GM12878 (cell line): ENCODE measurements at regions not wholly inside any gene's neighbourhood (a gene's known extent, or its start where the extent isn't known, plus 50 kb on each side); places are given as distances from the start of the nearest gene placed in this dataset.
A peak's percentile ranks its signal among the peaks of the same experiment; 100 is the strongest.

ENCODE experiments used
- ATAC-seq: fragments of 200-7000 bp; cut with Tn5 transposase; 3 replicates; pipeline ENCODE4 v1.9.1; 2020; ENCODE audit warnings: mild to moderate bottlenecking, moderate library complexity
- BruUV-seq: library from RNA; stranded (reverse); fragments of 400-500 nt; replicated peaks from 2 replicates; lab custom pipeline; 2021; lab: Mats Ljungman, UMichigan
- CTCF ChIA-PET: fragments of 300-600 bp; sonication (Branson Sonifier 250); formaldehyde crosslinking; extraction: SDS; loops from one replicate; lab custom pipeline; 2021; ENCODE audit warnings: inconsistent platforms; lab: Yijun Ruan, JAX
- POLR2A ChIA-PET: fragments of 350-600 bp; formaldehyde crosslinking; extraction: SDS; loops from one replicate; lab custom pipeline; 2021; ENCODE audit warnings: inconsistent platforms; lab: Charles Lee
- RAD21 ChIA-PET: fragments of 300-600 bp; sonication (Branson Sonifier 250); formaldehyde crosslinking; loops from one replicate; lab custom pipeline; 2023; ENCODE audit warnings: antibody characterized with exemption; ENCODE audit not compliant: unreplicated experiment; lab: Charles Lee
- SMC1A ChIA-PET: fragments of 300-600 bp; sonication (Branson Sonifier 250); formaldehyde crosslinking; loops from one replicate; lab custom pipeline; 2023; ENCODE audit not compliant: unreplicated experiment, uncharacterized antibody; lab: Charles Lee
- DNase-seq: peaks from one replicate; pipeline ENCODE4 v3.0.0-alpha.2; 2011; ENCODE audit warnings: low read depth, low spot score
- FAIRE-seq: peaks from 3 replicates; lab custom pipeline; 2011; peaks lifted over from hg19 to GRCh38; lab: Jason Lieb, UNC
- H2AFZ ChIP-seq: 2 replicates; pipeline ENCODE4 v1.6.0; 2011; ENCODE audit warnings: low read depth, low read length, control low read depth; ENCODE audit not compliant: control insufficient read depth
- H3K27ac ChIP-seq: 2 replicates; pipeline ENCODE4 v1.5.1; 2011; ENCODE audit warnings: control low read depth; ENCODE audit not compliant: control insufficient read depth, insufficient read depth
- H3K27me3 ChIP-seq, 2 experiments: replicated peaks in 1 of 2; 2 replicates each; pipeline versions ENCODE4 v1.6.0 to v1.6.1; 2011; ENCODE audit warnings: low read length in 1 of 2; ENCODE audit not compliant: control insufficient read depth in 2 of 2, insufficient read depth in 2 of 2
- H3K36me3 ChIP-seq, 2 experiments: 2 replicates each; pipeline ENCODE4 v1.5.1; 2011; ENCODE audit warnings: low read length in 1 of 2; ENCODE audit not compliant: control insufficient read depth in 2 of 2, insufficient read depth in 2 of 2
- H3K4me1 ChIP-seq: 2 replicates; pipeline ENCODE4 v1.6.1; 2011; ENCODE audit warnings: mild to moderate bottlenecking, low read length, moderate library complexity, mixed read lengths; ENCODE audit not compliant: control insufficient read depth, insufficient read depth
- H3K4me2 ChIP-seq: 2 replicates; pipeline ENCODE4 v1.6.0; 2011; ENCODE audit warnings: control low read depth; ENCODE audit not compliant: control insufficient read depth, insufficient read depth
- H3K4me3 ChIP-seq: fragments of 200-600 bp; sonication (generic); 2 replicates; pipeline ENCODE4 v1.5.1; 2016
- H3K79me2 ChIP-seq: 2 replicates; pipeline ENCODE4 v1.6.0; 2011; ENCODE audit warnings: low read length; ENCODE audit not compliant: control insufficient read depth, insufficient read depth
- H3K9ac ChIP-seq: 2 replicates; pipeline ENCODE4 v1.8.0; 2011; ENCODE audit warnings: low read length, control low read depth, mixed read lengths; ENCODE audit not compliant: control insufficient read depth, insufficient read depth
- H3K9me3 ChIP-seq: replicated peaks from 3 replicates; pipeline ENCODE4 v1.5.1; 2011; ENCODE audit warnings: mild to moderate bottlenecking, low read length; ENCODE audit not compliant: control insufficient read depth, insufficient read depth
- H4K20me1 ChIP-seq: 2 replicates; pipeline ENCODE4 v1.6.0; 2011; ENCODE audit not compliant: control insufficient read depth, insufficient read depth
- BCL11A ChIP-seq: IDR thresholded peaks from 2 replicates; pipeline ENCODE4 v1.6.1; 2011; ENCODE audit warnings: low read depth, low read length
- CREM ChIP-seq: IDR thresholded peaks from 2 replicates; pipeline ENCODE4 v1.6.1; 2014; ENCODE audit warnings: antibody characterized with exemption, low read depth
- E2F8 ChIP-seq: fragments of 450-650 bp; IDR thresholded peaks from 2 replicates; pipeline ENCODE4 v1.6.1; 2018; ENCODE audit warnings: mild to moderate bottlenecking, low read depth, moderate library complexity; ENCODE audit not compliant: partially characterized antibody
- IKZF1 ChIP-seq: fragments of 450-650 bp; conservative IDR thresholded peaks from 2 replicates; pipeline ENCODE4 v1.6.1; 2017; ENCODE audit warnings: antibody characterized with exemption, mild to moderate bottlenecking
- RUNX3 ChIP-seq: IDR thresholded peaks from 2 replicates; pipeline ENCODE4 v1.6.1; 2012; ENCODE audit warnings: low read length, inconsistent platforms
- SP1 ChIP-seq: IDR thresholded peaks from one replicate; pipeline ENCODE4 v1.6.1; 2011; ENCODE audit warnings: low read depth, low read length
- SUPT20H ChIP-seq: IDR thresholded peaks from 2 replicates; pipeline ENCODE4 v1.6.1; 2011; ENCODE audit warnings: low read depth, mild to moderate bottlenecking, low read length, moderate library complexity, borderline replicate concordance; ENCODE audit not compliant: control insufficient read depth
- YY1 ChIP-seq: IDR thresholded peaks from 2 replicates; pipeline ENCODE4 v1.6.1; 2011; ENCODE audit warnings: low read depth, mild to moderate bottlenecking, low read length
- ZZZ3 ChIP-seq: IDR thresholded peaks from 2 replicates; pipeline ENCODE4 v1.6.1; 2011; ENCODE audit warnings: low read depth; ENCODE audit not compliant: control insufficient read depth, insufficient read length
- WGBS: methylation state at CpG from one replicate; pipeline ENCODE4 v1.1.6; 2016; ENCODE audit warnings: low lambda C conversion rate; ENCODE audit not compliant: insufficient replicate concordance, insufficient coverage; ENCODE audit errors: missing lambda C conversion rate; 5-methylcytosine and 5-hydroxymethylcytosine counted together
- in situ Hi-C: fragments of 300-500 bp; cut with MboI; formaldehyde crosslinking; loops from 9 replicates; pipeline ENCODE4 v1.14.3; 2018; ENCODE audit warnings: mixed read lengths
- intact Hi-C: fragments of 100-400 bp; cut with micrococcal nuclease; formaldehyde crosslinking; loops from one replicate; pipeline ENCODE4 v1.14.2; 2022; ENCODE audit not compliant: unreplicated experiment

- TF ChIP-seq BCL11A (no peak), SP1 (peak; percentile 41), IKZF1 (peak; percentile 35; the same call in 1 of the 2 replicates), SUPT20H (no peak), YY1 (0 out of 2 replicates have a peak, but pooled peaks have one; percentile 56), CREM (peak; percentile 57; the same call in 1 of the 2 replicates), E2F8 (no peak)
These were observed 52.0 kb upstream of the DAPK1 start (continued) for GRCh38 chr9:87445646-87446045.

- no peak overlapping the region for H3K4me2 ChIP-seq
- H3K79me2 ChIP-seq = no peaks in the 10 kb centered on the region
- FAIRE-seq = no peak
- intact Hi-C loops (no loop called here), in situ Hi-C loops (no loop called here)
- TF ChIP-seq ZZZ3 (no peak), RUNX3 (0 out of 2 replicates have a peak, but pooled peaks have one; percentile 10)
- H3K27ac ChIP-seq = no peak overlapping the region
- DNase-seq = no peak
- ChIA-PET SMC1A (interaction anchor here (1.0 kb wide), 1 partner anchor 13 kb away, joined by 3 read pairs; no protein-coding TSS in a partner anchor), RAD21 (no interaction called here), CTCF (no interaction called here), POLR2A (no interaction called here)
- peaks cover 3% of the 10 kb centered on the region; the same call in 1 of the 2 replicates for H3K4me1 ChIP-seq
- H3K36me3 ChIP-seq = no peaks in the 10 kb centered on the region
- 59% methylated on average over 4 of the region's 4 CpGs for WGBS
- no TSS peak for BruUV-seq
- H3K4me3 ChIP-seq = no peak overlapping the region
- H4K20me1 ChIP-seq = no peaks in the 10 kb centered on the region
- no peaks in the 10 kb centered on the region for H3K27me3 ChIP-seq
- no peak overlapping the region for H3K9ac ChIP-seq
- H2AFZ ChIP-seq = no peak overlapping the region
- ATAC-seq = no peak
- no peaks in the 10 kb centered on the region; the same call in 2 of the 3 replicates for H3K9me3 ChIP-seq
These were observed 51.1 kb upstream of the DAPK1 start for GRCh38 chr9:87446527-87446926.
